GM12892 (cell line): ENCODE measurements at regions not wholly inside any gene's neighbourhood (a gene's known extent, or its start where the extent isn't known, plus 50 kb on each side); places are given as distances from the start of the nearest gene placed in this dataset.

Source experiments
- DNase-seq: peaks from one replicate; pipeline ENCODE4 v3.0.0; 2011; ENCODE audit not compliant: insufficient read length
- FAIRE-seq: peaks from 2 replicates; lab custom pipeline; 2011; peaks lifted over from hg19 to GRCh38; lab: Jason Lieb, UNC
- POLR2A ChIP-seq: IDR thresholded peaks from 2 replicates; pipeline ENCODE4 v1.6.1; 2011; ENCODE audit warnings: low read depth, low read length, control low read depth
- POLR2AphosphoS5 ChIP-seq: IDR thresholded peaks from 2 replicates; pipeline ENCODE4 v1.6.1; 2011; ENCODE audit warnings: low read depth, low read length, control low read depth
- TAF1 ChIP-seq: IDR thresholded peaks from 2 replicates; pipeline ENCODE4 v1.6.1; 2011; ENCODE audit warnings: low read depth, mild to moderate bottlenecking, control low read depth, low read length, borderline replicate concordance

DNA sequence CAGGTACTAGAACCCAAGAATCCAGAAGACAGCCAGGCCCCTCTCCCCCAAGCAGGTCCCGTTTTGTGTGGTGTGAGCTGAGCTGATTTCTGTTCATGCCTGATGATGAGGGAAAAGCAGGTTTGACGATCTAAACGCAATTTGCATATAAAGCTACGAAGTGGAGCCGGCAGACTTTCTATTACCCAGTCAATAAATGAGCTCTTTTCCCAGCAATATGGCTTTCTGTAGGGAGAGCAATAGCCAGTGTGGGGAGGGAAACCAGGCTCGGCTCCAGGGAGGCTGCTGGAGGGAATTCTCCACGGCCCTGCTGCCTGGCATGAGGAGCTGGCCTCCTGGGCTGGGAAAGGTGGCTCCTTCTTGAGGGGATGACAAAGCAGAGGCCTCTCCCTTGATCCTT, 140.7 kb upstream of the AJAP1 start:
- TF ChIP-seq POLR2AphosphoS5: no peak
- TF ChIP-seq TAF1: no peak
- no peak for TF ChIP-seq POLR2A
- DNase-seq: no peak
- no peak for FAIRE-seq

DNA sequence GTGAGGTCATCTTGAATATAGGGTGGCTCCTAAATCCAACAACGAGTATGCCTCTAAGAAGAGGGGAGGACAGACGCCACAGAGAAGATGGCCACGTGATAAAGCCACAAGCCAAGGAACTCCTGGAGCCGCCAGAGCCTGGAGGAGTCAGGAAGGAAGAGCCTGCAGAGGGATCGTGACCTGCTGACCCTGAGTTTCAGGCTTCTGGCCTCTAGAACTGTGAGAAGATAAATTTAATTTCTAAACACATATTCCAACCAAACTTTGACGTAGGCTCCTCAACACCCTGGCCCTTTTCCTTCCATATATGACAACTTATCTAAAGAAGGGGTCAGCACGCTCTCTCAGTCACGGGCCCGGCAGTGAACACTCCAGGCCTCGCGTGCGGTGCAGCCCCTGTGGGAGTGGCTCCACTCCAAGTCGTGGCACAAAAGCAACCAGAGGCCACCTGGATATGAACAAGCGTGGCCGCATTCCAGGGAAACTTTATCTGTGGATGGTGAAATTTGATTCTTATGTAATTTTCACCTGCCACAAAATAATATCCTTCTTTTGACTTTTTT, 138.6 kb upstream of the AJAP1 start:
- DNase-seq: no peak
- no peak for TF ChIP-seq TAF1
- no peak for FAIRE-seq

GRCh38 chr1:4516596-4516995, 137.8 kb upstream of the AJAP1 start:
- DNase-seq: no peak
- no peak for FAIRE-seq
- TF ChIP-seq POLR2A (no peak), POLR2AphosphoS5 (no peak), TAF1 (no peak)

- no peak for TF ChIP-seq TAF1
- no peak for TF ChIP-seq POLR2AphosphoS5
- no peak for TF ChIP-seq POLR2A
- DNase-seq (no peak), FAIRE-seq (no peak)
Observed at GRCh38 chr1:4517186-4517954, 137.0 kb upstream of the AJAP1 start.

- no peak for DNase-seq
- no peak for FAIRE-seq
- TF ChIP-seq POLR2AphosphoS5 (no peak), POLR2A (no peak), TAF1 (no peak)
Observed at GRCh38 chr1:4518621-4519020, 135.8 kb upstream of the AJAP1 start.

DNA sequence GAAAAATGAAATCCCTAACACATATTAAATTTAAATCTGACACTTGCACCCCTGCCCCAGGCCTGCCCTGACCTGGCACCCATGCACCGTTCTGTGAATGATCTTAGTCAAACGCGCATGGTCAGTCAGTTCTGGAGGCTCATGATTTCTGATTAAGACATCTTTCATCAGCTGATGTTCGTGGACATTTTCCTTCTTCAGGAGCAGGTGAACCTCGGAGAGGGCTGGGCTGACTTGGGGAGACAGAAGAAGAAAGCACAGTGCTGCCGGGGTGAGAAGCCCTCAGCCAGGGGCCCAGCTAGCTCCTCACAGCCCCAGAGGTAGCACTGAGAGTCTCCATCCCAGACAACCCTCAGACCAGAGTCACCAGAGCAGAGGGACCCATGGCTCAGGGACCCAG, 134.5 kb upstream of the AJAP1 start:
- no peak for FAIRE-seq
- TF ChIP-seq POLR2A: no peak
- TF ChIP-seq TAF1: no peak
- no peak for TF ChIP-seq POLR2AphosphoS5
- no peak for DNase-seq

GRCh38 chr1:4523551-4523950, 130.9 kb upstream of the AJAP1 start:
- DNase-seq: no peak
- no peak for FAIRE-seq
- TF ChIP-seq TAF1 (no peak), POLR2AphosphoS5 (no peak), POLR2A (no peak)

DNA sequence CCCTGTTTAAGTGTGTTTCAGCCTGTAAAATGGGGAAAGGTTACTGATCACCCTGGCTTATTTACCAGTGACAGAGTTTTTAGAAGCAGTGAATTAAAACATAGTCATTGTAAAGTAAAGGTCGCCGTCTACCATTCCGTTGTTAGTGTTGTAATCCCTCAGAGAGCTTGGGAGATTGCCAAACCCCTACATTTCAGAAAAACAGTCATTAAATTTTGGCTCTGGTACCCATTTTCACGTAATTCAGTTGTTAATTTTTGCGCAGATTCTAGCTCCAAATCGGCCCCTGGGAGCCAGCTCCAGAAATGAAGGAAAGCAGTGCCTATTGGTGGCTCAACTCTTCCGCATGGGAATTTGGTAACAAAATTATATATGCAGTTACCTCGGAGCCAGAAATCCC, 127.7 kb upstream of the AJAP1 start:
- FAIRE-seq (no peak), DNase-seq (no peak)
- TF ChIP-seq POLR2AphosphoS5: no peak
- no peak for TF ChIP-seq TAF1
- no peak for TF ChIP-seq POLR2A

- TF ChIP-seq TAF1: no peak
- no peak for FAIRE-seq
- DNase-seq: no peak
Observed at GRCh38 chr1:4527819-4528218, 126.6 kb upstream of the AJAP1 start.

- TF ChIP-seq POLR2AphosphoS5 (no peak), TAF1 (no peak), POLR2A (no peak)
- FAIRE-seq (no peak), DNase-seq (no peak)
Observed at GRCh38 chr1:4528590-4528989, 125.8 kb upstream of the AJAP1 start.

DNA sequence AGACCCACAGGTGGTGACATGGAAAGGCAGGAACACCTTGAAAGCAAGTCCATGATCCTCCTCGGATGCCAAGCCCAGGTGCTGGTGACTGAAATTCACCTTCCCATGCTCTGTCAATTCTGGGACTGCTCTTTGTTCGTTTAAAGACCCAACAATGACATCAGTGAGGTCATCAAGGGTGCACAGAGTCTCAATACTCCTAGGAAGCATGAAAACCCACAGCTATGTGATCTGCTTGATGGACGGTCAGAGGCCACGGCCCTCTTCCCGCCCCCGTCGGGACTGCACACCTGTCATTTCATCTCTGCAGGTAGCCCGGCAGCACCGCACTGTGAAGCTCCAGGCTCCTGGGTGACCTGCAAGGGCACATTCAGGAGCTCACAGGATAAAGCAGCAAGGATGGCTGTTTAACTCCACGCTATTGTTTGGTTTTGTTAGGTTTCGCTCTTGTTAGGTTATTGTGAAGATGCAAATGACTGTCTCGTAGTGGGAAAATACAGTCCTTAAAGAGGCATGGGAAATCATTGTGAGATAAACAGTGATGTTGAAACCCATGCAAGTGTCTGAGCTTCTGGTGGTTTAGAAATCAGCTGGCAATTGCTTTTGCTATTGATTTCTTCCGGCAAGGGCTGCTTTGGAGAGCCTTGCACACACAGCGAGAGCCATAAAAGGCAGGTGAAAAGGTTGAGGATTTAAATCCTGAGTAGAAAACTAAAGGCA, 124.8 kb upstream of the AJAP1 start:
- TF ChIP-seq POLR2A (no peak), POLR2AphosphoS5 (no peak), TAF1 (no peak)
- FAIRE-seq (no peak), DNase-seq (no peak)
